Ascending aorta (tissue), 2 donors: ENCODE measurements at regions not wholly inside any gene's neighbourhood (a gene's known extent, or its start where the extent isn't known, plus 50 kb on each side); places are given as distances from the start of the nearest gene placed in this dataset.

Source experiments
- DNase-seq, 2 donors: peaks; one replicate each; pipeline ENCODE4 v3.0.0-alpha.2; 2019; ENCODE audit warnings: low spot score in 2 of 2
- H3K27ac ChIP-seq, 2 donors: fragments of 200-600 bp; sonication (generic); one replicate each; pipeline ENCODE4 v1.5.1; 2016 to 2017; ENCODE audit warnings: mild to moderate bottlenecking in 1 of 2
- H3K27me3 ChIP-seq: fragments of 200-600 bp; sonication (generic); one replicate; pipeline ENCODE4 v1.5.1; 2017
- H3K36me3 ChIP-seq, 2 donors: fragments of 200-600 bp; sonication (generic); one replicate each; pipeline ENCODE4 v1.5.1; 2016
- H3K4me1 ChIP-seq, 2 donors: fragments of 200-600 bp; sonication (generic); one replicate each; pipeline ENCODE4 v1.5.1; 2016 to 2017; ENCODE audit warnings: mild to moderate bottlenecking in 1 of 2
- H3K4me3 ChIP-seq, 2 donors: fragments of 200-600 bp; sonication (generic); one replicate each; pipeline ENCODE4 v1.5.1; 2016 to 2017; ENCODE audit warnings: mild to moderate bottlenecking in 1 of 2
- H3K9me3 ChIP-seq, 2 donors: fragments of 200-600 bp; sonication (generic); one replicate each; pipeline ENCODE4 v1.5.1; 2016
- CTCF ChIP-seq, 3 experiments: fragments of 200-600 bp in 2 of 3; fragments of 450-650 bp in 1 of 3; sonication (generic) in 2 of 3; IDR thresholded peaks; one replicate each; pipeline ENCODE4 v1.5.1; 2016 to 2019; ENCODE audit warnings: antibody characterized with exemption in 3 of 3, mild to moderate bottlenecking in 1 of 3, moderate library complexity in 1 of 3
- intact Hi-C: fragments of 100-400 bp; cut with DNase I; formaldehyde crosslinking; loops from one replicate; pipeline ENCODE4 v1.15.1; 2023

GRCh38 chr3:107013641-107014040 lies 363.6 kb upstream of the CCDC54 start:
- DNase-seq = no peak
- Histone ChIP-seq H3K4me3 (no peak overlapping the region), H3K27me3 (no peaks in the 10 kb centered on the region), H3K27ac (no peak overlapping the region), H3K4me1 (no peaks in the 10 kb centered on the region), H3K36me3 (no peaks in the 10 kb centered on the region), H3K9me3 (peaks cover 0 to 3% of the 10 kb centered on the region in 2 donors)
- intact Hi-C loops = no loop called here
- TF ChIP-seq CTCF (IDR thresholded peaks at IDR 0.05) = no peak

- no peaks in the 10 kb centered on the region for H3K36me3 ChIP-seq
- intact Hi-C loops = no loop called here
- no peaks in the 10 kb centered on the region for H3K9me3 ChIP-seq
- no peak for TF ChIP-seq CTCF (IDR thresholded peaks at IDR 0.05)
- DNase-seq = no peak
- no peaks in the 10 kb centered on the region for H3K27me3 ChIP-seq
- H3K27ac ChIP-seq = no peak overlapping the region
- H3K4me1 ChIP-seq = no peaks in the 10 kb centered on the region
- H3K4me3 ChIP-seq = no peak overlapping the region
Observed at GRCh38 chr3:107024551-107025026, 352.6 kb upstream of the CCDC54 start.

- Histone ChIP-seq H3K36me3 (no peaks in the 10 kb centered on the region), H3K4me3 (no peak overlapping the region), H3K27ac (no peak overlapping the region), H3K4me1 (no peaks in the 10 kb centered on the region), H3K9me3 (no peaks in the 10 kb centered on the region), H3K27me3 (no peaks in the 10 kb centered on the region)
- no peak for DNase-seq
- no peak for TF ChIP-seq CTCF (IDR thresholded peaks at IDR 0.05)
- intact Hi-C loops = no loop called here
Observed at GRCh38 chr3:107025961-107026360, 351.3 kb upstream of the CCDC54 start.

GRCh38 chr3:107028086-107028485 lies 349.2 kb upstream of the CCDC54 start:
- no peak for TF ChIP-seq CTCF (IDR thresholded peaks at IDR 0.05)
- H3K4me1 ChIP-seq = no peaks in the 10 kb centered on the region
- H3K4me3 ChIP-seq = no peak overlapping the region
- intact Hi-C loops = no loop called here
- no peaks in the 10 kb centered on the region for H3K36me3 ChIP-seq
- no peaks in the 10 kb centered on the region for H3K9me3 ChIP-seq
- H3K27me3 ChIP-seq = no peaks in the 10 kb centered on the region
- DNase-seq = no peak
- H3K27ac ChIP-seq = no peak overlapping the region

DNA sequence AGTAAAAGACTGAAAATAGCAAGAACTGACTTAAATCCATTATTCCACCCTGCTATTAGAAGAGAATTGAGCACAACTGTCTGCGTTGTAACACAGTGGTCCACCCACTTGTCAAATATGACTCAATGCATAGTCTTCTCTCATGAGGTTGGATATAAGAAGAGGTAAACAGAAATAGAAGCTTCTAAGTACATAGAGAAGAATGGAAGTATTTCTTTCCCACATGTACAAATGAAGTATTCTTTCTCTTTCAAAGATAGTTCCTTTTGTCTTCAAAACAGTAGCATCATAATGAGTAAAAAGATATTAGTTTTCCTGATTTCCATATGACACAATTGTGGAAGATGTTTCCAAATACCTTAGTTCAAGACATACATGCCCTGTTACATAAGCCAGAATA lies 348.6 kb upstream of the CCDC54 start:
- Histone ChIP-seq H3K4me1 (no peaks in the 10 kb centered on the region), H3K36me3 (no peaks in the 10 kb centered on the region), H3K4me3 (no peak overlapping the region), H3K27ac (no peak overlapping the region), H3K9me3 (no peaks in the 10 kb centered on the region), H3K27me3 (no peaks in the 10 kb centered on the region)
- no peak for DNase-seq
- intact Hi-C loops = no loop called here
- TF ChIP-seq CTCF (IDR thresholded peaks at IDR 0.05) = no peak

DNA sequence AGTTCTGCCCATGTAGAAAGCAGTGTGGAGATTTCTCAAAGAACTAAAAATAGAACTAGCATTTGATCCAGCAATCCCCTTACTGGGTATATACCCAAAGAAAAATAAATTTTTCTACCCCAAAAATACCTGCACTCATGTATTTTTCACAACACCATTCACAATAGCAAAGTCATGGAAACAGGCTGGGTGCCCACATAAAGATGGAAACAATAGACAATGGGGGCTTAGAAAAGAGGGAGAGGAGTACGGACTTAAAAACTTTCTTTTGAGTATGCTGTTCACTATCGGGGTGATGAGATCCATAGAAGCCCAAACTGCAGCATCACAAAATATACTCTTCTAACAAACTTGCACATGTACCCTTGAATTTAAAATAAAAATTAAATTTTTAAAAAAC lies 345.1 kb upstream of the CCDC54 start:
- Histone ChIP-seq H3K27ac (no peak overlapping the region), H3K4me1 (no peaks in the 10 kb centered on the region), H3K27me3 (no peaks in the 10 kb centered on the region), H3K36me3 (no peaks in the 10 kb centered on the region), H3K4me3 (no peak overlapping the region), H3K9me3 (no peaks in the 10 kb centered on the region)
- intact Hi-C loops = no loop called here
- TF ChIP-seq CTCF (IDR thresholded peaks at IDR 0.05) = no peak
- DNase-seq = no peak
